HepG2 (cell line): ENCODE measurements at regions not wholly inside any gene's neighbourhood (a gene's known extent, or its start where the extent isn't known, plus 50 kb on each side); places are given as distances from the start of the nearest gene placed in this dataset.

Source experiments
- ATAC-seq: fragments of 200-7000 bp; cut with Tn5 transposase; 3 replicates; pipeline ENCODE4 v1.9.1; 2020; ENCODE audit warnings: mild to moderate bottlenecking, moderate library complexity
- BruUV-seq: library from RNA; stranded (reverse); fragments of 400-500 nt; replicated peaks from 2 replicates; lab custom pipeline; 2021; lab: Mats Ljungman, UMichigan
- CTCF ChIA-PET: fragments of 300-600 bp; formaldehyde crosslinking; extraction: SDS; loops from one replicate; lab custom pipeline; 2021; ENCODE audit warnings: low total read pairs, inconsistent platforms, low intra/inter-chr PET ratio; lab: Yijun Ruan, JAX
- POLR2A ChIA-PET: fragments of 350-600 bp; sonication (Branson Sonifier 250); formaldehyde crosslinking; loops from one replicate; lab custom pipeline; 2020; ENCODE audit warnings: antibody characterized with exemption, inconsistent platforms; lab: Yijun Ruan, JAX
- DNase-seq: peaks from one replicate; pipeline ENCODE4 v3.0.0-alpha.2; 2015; ENCODE audit warnings: low spot score
- FAIRE-seq: peaks from 3 replicates; lab custom pipeline; 2011; peaks lifted over from hg19 to GRCh38; lab: Jason Lieb, UNC
- H2AFZ ChIP-seq: one replicate; pipeline ENCODE4 v1.6.1; 2011; ENCODE audit warnings: low read length, inconsistent platforms
- H3K27ac ChIP-seq: fragments of 300-600 bp; 3 replicates; pipeline ENCODE4 v1.8.0; 2011; ENCODE audit warnings: mixed run types, mild to moderate bottlenecking, mixed read lengths, low read length, inconsistent platforms; ENCODE audit not compliant: insufficient read depth; ENCODE audit errors: extremely low read length
- H3K27me3 ChIP-seq, 2 experiments: fragments of 200-600 bp in 1 of 2; 2 replicates in 1 of 2; 3 replicates in 1 of 2; pipeline versions ENCODE4 v1.6.0 to v1.8.0; 2011; ENCODE audit warnings: low read length in 2 of 2, mild to moderate bottlenecking in 2 of 2, moderate library complexity in 2 of 2, inconsistent platforms in 1 of 2; ENCODE audit not compliant: insufficient read depth in 2 of 2, control insufficient read depth in 1 of 2
- H3K36me3 ChIP-seq, 2 experiments: fragments of 200-600 bp in 1 of 2; replicated peaks in 1 of 2; 2 replicates in 1 of 2; 3 replicates in 1 of 2; pipeline versions ENCODE4 v1.5.1 to v1.8.0; 2011; ENCODE audit warnings: low read length in 2 of 2, inconsistent platforms in 1 of 2; ENCODE audit not compliant: insufficient read depth in 2 of 2, control insufficient read depth in 1 of 2
- H3K4me1 ChIP-seq: 2 replicates; pipeline ENCODE4 v1.5.1; 2012; ENCODE audit warnings: low read length, inconsistent platforms; ENCODE audit not compliant: insufficient read depth
- H3K4me2 ChIP-seq: 2 replicates; pipeline ENCODE4 v1.6.0; 2011; ENCODE audit warnings: low read depth, low read length, inconsistent platforms
- H3K4me3 ChIP-seq, 3 experiments: fragments of 200-600 bp in 1 of 3; sonication (generic), shearing (Covaris generic) in 1 of 3; replicated peaks in 1 of 3; 2 replicates each; pipeline ENCODE4 v1.5.1; 2011 to 2016; ENCODE audit warnings: low read length in 3 of 3, inconsistent platforms in 2 of 3, low read depth in 2 of 3, mild to moderate bottlenecking in 2 of 3, control low read depth in 1 of 3, mixed read lengths in 1 of 3; ENCODE audit not compliant: insufficient read depth in 1 of 3
- H3K79me2 ChIP-seq: one replicate; pipeline ENCODE4 v1.6.1; 2011; ENCODE audit warnings: low read length, inconsistent platforms; ENCODE audit not compliant: insufficient read depth
- H3K9ac ChIP-seq: 2 replicates; pipeline ENCODE4 v1.6.0; 2011; ENCODE audit warnings: mild to moderate bottlenecking, low read depth, low read length, inconsistent platforms; ENCODE audit not compliant: insufficient read depth
- H3K9me3 ChIP-seq: 2 replicates; pipeline ENCODE4 v1.5.1; 2012; ENCODE audit warnings: mild to moderate bottlenecking, low read length
- H4K20me1 ChIP-seq: 2 replicates; pipeline ENCODE4 v1.6.0; 2011; ENCODE audit warnings: inconsistent platforms, mild to moderate bottlenecking, low read length, moderate library complexity; ENCODE audit not compliant: insufficient read depth
- FOSL1 ChIP-seq: sonication (generic); formaldehyde crosslinking; IDR thresholded peaks from 2 replicates; pipeline ENCODE4 v1.9.0; 2021; ENCODE audit warnings: missing genetic modification reagents, borderline replicate concordance
- NCOA5 ChIP-seq: sonication (generic); formaldehyde crosslinking; IDR thresholded peaks from 2 replicates; pipeline ENCODE4 v1.4.0; 2020; ENCODE audit warnings: missing genetic modification reagents
- NFE2L2 ChIP-seq: fragments of 150-350 bp; IDR thresholded peaks from 2 replicates; pipeline ENCODE4 v1.6.1; 2014; ENCODE audit warnings: low read length
- RBFOX2 ChIP-seq: fragments of 200-400 bp; formaldehyde crosslinking; IDR thresholded peaks from 2 replicates; pipeline ENCODE4 v1.6.1; 2017; ENCODE audit warnings: low read depth, mild to moderate bottlenecking, low read length
- WGBS: methylation state at CpG from one replicate; pipeline ENCODE4 v1.1.6; 2017; ENCODE audit warnings: low lambda C conversion rate; 5-methylcytosine and 5-hydroxymethylcytosine counted together
- in situ Hi-C: cut with HindIII; loops from 2 replicates; pipeline ENCODE4 v1.10.0; 2017; ENCODE audit warnings: low pct_unique_long_range_greater_than_20kb; ENCODE audit not compliant: extremely low pct_ligation_motif_present
- intact Hi-C: fragments of 100-400 bp; cut with micrococcal nuclease; formaldehyde crosslinking; loops from one replicate; pipeline ENCODE4 v1.10.0; 2022; ENCODE audit not compliant: unreplicated experiment

GRCh38 chr6:130620338-130620781 lies 206.8 kb upstream of the SMLR1 start:
- Histone ChIP-seq H3K36me3 (no peaks in the 10 kb centered on the region), H2AFZ (no peak overlapping the region), H3K9me3 (no peaks in the 10 kb centered on the region), H3K27ac (no peak overlapping the region), H3K79me2 (no peaks in the 10 kb centered on the region), H3K4me1 (no peaks in the 10 kb centered on the region), H4K20me1 (no peaks in the 10 kb centered on the region), H3K4me3 (no peak overlapping the region), H3K27me3 (no peaks in the 10 kb centered on the region; a peak in 1 of 5 replicates), H3K4me2 (no peak overlapping the region), H3K9ac (no peak overlapping the region)
- no TSS peak for BruUV-seq
- TF ChIP-seq FOSL1 (CRISPR knock-in tag), result no peak
- POLR2A ChIA-PET, result no interaction called here
- CTCF ChIA-PET, result no interaction called here
- no peak for FAIRE-seq
- intact Hi-C loops (no loop called here), in situ Hi-C loops (no loop called here)
- no peak for ATAC-seq
- DNase-seq, result no peak
- 0% methylated on average over 2 of the region's 2 CpGs for WGBS

GRCh38 chr6:130622142-130622541 lies 205.1 kb upstream of the SMLR1 start:
- FAIRE-seq, result no peak
- TF ChIP-seq NCOA5 (CRISPR knock-in tag) (no peak), RBFOX2 (no peak), NFE2L2 (no peak)
- TF ChIP-seq, all 625 proteins: peak for 0
- Histone ChIP-seq H4K20me1 (no peaks in the 10 kb centered on the region), H3K27ac (no peak overlapping the region), H3K4me3 (no peak overlapping the region), H3K36me3 (no peaks in the 10 kb centered on the region), H3K4me2 (no peak overlapping the region), H2AFZ (no peak overlapping the region), H3K4me1 (no peaks in the 10 kb centered on the region), H3K79me2 (no peaks in the 10 kb centered on the region), H3K9ac (no peak overlapping the region), H3K27me3 (no peaks in the 10 kb centered on the region; a peak in 1 of 5 replicates), H3K9me3 (no peaks in the 10 kb centered on the region)
- ATAC-seq (no peak), DNase-seq (no peak)
- in situ Hi-C loops, result no loop called here
- ChIA-PET CTCF (no interaction called here), POLR2A (no interaction called here)
- intact Hi-C loops, result no loop called here
- BruUV-seq, result no TSS peak
